Muscle of back (tissue), 3 donors: ENCODE measurements at regions not wholly inside any gene's neighbourhood (a gene's known extent, or its start where the extent isn't known, plus 50 kb on each side); places are given as distances from the start of the nearest gene placed in this dataset.

Experiments
- DNase-seq, 3 donors: peaks; one replicate each; pipeline versions ENCODE4 v3.0.0 to v3.0.0-alpha.2; 2013

- DNase-seq: no peak
Measured at GRCh38 chr10:7478727-7479457, 68.1 kb upstream of the SFMBT2 start.

DNA sequence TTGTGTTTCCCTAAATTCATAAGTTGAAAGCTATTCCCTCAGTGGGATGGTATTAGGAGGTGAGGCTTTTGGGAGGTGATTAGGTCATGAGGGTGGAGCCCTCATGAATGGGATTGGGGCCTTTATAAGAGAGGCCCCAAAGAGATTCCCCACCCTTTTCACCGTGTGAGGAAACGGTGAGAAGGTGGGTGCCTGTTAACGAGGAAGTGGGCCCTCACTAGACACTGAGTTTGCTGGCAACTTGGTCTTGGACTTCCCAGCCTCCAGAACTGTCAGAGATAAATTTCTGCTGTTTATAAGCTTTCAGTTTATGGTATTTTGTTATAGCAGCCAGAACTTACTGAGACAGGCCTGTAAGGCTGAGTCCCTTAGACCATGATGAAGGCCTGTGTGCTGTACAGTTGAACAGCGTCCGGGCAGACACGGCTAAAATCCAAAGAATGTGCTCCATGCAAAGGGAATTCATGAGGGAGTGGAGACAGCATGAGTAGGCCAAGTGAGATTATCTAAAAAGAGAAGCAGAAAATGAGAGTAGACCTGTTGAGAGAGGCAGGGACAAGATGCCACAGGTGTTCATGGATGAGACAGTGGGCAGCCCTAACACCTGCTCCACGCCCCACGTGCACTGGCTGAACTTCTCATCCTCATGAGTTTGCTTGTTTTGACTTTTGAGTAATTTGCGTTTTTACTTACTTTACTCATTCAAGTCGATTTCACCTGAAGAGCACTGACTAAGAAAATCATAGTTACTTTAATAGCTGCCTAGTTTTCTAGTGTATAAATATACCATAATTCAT, 66.9 kb upstream of the SFMBT2 start:
- no peak for DNase-seq

DNA sequence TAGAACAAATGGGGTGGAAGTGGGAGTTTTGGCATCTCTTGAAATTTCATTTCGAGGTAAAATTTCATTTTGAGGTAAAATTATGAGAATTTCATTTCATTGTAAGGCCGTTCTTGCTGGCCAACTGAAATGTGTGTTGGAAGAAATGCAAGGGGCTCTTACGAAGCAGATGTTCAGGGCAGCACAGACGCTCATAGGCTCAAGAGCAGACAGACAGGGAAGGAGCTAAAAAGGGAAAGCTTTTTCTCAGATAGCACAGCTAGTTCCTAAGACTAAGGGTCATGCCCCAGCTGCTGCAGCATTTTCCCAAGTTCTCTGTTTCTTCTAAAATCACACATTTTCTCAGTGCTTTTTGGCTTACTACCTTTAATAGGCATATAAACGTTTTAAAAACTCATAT, 65.1 kb upstream of the SFMBT2 start:
- peak in 1 of 3 donors; percentile 74 for DNase-seq

GRCh38 chr10:7475046-7475911, 64.4 kb upstream of the SFMBT2 start:
- DNase-seq: peak in 2 of 3 donors; percentile 38 to 78

DNA sequence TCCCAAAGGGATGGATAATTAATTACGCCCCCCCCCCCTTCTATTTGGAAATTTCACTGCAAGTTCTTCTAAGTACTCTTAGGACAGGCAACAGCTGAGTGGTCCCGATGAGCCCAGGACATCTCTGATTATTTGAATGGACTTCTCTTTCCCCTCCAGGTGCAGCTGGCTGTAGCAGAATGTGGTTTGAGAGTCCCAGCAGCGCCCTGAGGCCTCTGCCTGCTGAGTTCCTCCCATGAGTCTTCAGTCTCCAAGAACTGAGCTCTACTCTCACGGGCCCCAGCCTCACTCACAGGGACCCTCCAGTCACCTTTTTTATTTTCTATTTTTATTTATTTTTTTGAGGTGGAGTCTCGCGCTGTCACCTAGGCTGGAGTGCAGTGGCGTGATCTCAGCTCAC, 63.6 kb upstream of the SFMBT2 start:
- no peak for DNase-seq

- DNase-seq: no peak
Measured at GRCh38 chr10:7473474-7473873, 62.6 kb upstream of the SFMBT2 start.

- DNase-seq: peak in 1 of 3 donors; percentile 55
Measured at GRCh38 chr10:7471720-7472367, 61.0 kb upstream of the SFMBT2 start.

DNA sequence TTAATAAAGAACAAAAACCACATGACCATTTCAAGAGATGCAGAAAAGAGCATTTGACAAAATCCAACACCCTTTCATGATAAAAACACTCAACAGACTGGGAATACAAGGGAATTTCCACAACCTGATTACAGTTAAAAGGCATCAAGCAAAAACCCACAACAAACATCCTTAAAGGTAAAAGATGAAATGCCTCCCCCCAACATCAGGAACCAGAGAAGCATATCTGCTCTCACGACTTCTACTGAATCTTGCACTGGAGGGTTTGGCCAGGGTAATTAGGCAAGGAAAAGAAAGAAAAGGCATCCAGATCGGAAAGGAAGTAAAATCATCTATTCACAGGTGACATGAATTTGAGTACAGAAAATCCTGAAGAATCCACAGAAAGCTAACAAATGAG, 59.5 kb upstream of the SFMBT2 start:
- no peak for DNase-seq

DNA sequence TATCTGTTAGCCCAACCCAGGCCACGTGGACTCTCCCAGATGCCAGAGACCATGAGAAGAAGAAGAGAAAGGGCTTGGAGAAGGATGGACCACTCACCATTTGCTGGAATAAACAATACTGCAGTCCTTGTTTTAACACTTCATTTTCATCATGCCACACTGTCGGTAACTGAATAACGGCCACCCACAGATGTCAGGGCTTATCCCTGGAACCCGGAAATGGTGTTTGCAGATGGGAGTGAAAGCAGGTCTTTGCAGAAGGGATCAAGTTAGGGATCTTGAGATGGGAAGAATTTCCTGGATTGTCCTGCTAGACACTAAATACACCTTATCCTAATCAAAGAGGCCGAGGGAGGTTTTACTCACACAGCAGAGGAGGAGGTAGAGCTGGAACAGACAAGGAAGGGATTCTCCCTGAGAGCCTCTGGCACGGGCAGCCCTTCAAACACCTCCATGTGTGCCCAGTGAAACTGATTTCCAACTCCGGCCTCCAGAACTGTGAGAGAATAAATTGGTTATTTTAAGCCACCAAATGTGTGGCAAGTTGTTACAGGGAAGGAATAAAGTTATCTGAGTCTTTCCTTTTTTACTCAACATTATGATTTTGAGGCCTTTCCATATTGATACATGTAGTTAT, 56.3 kb upstream of the SFMBT2 start:
- DNase-seq: no peak

GRCh38 chr10:7464691-7465090, 53.9 kb upstream of the SFMBT2 start:
- peak in 1 of 3 donors; percentile 34 for DNase-seq
